ENCODE measurements at regions not wholly inside any gene's neighbourhood (a gene's known extent, or its start where the extent isn't known, plus 50 kb on each side); places are given as distances from the start of the nearest gene placed in this dataset.

GRCh38 chr6:2502096-2502997, 248.4 kb downstream of the MYLK4 start:
- Histone ChIP-seq H3K36me3 (no peaks in the 10 kb centered on the region), H3K4me3 (no peak overlapping the region), H3K27me3 (no peaks in the 10 kb centered on the region), H3K4me1 (peaks cover 0 to 3% of the 10 kb centered on the region in 2 donors), H3K9me3 (no peaks in the 10 kb centered on the region), H3K27ac (no peak overlapping the region)
- no peak for TF ChIP-seq CTCF (IDR thresholded peaks at IDR 0.05)
- DNase-seq (ENCODE audit: low spot score) = no peak

GRCh38 chr6:2497922-2498623, 252.6 kb downstream of the MYLK4 start:
- H3K9me3 ChIP-seq = no peaks in the 10 kb centered on the region
- H3K27ac ChIP-seq = no peak overlapping the region
- no peaks in the 10 kb centered on the region for H3K4me1 ChIP-seq
- H3K4me3 ChIP-seq = no peak overlapping the region
- no peaks in the 10 kb centered on the region for H3K36me3 ChIP-seq
- no peaks in the 10 kb centered on the region for H3K27me3 ChIP-seq
- no peak for TF ChIP-seq CTCF (IDR thresholded peaks at IDR 0.05)
- DNase-seq (ENCODE audit: low spot score) = no peak

- Histone ChIP-seq H3K4me3 (no peak overlapping the region), H3K9me3 (no peaks in the 10 kb centered on the region), H3K4me1 (no peaks in the 10 kb centered on the region), H3K36me3 (no peaks in the 10 kb centered on the region), H3K27me3 (no peaks in the 10 kb centered on the region), H3K27ac (no peak overlapping the region)
- TF ChIP-seq CTCF (IDR thresholded peaks at IDR 0.05) = no peak
- no peak for DNase-seq (ENCODE audit: low spot score)
Measured at GRCh38 chr6:2496291-2496690, 250.9 kb upstream of the GMDS start.

GRCh38 chr6:2492686-2493523, 247.5 kb upstream of the GMDS start:
- Histone ChIP-seq H3K4me3 (no peak overlapping the region), H3K27me3 (no peaks in the 10 kb centered on the region), H3K4me1 (no peaks in the 10 kb centered on the region), H3K9me3 (no peaks in the 10 kb centered on the region), H3K36me3 (no peaks in the 10 kb centered on the region), H3K27ac (peak overlapping the region in 1 of 2 donors; percentile 15)
- DNase-seq (ENCODE audit: low spot score) = no peak
- TF ChIP-seq CTCF (IDR thresholded peaks at IDR 0.05) = no peak

- H3K9me3 ChIP-seq = no peaks in the 10 kb centered on the region
- TF ChIP-seq CTCF (IDR thresholded peaks at IDR 0.05) = no peak
- DNase-seq (ENCODE audit: low spot score) = no peak
- peaks cover 0 to 5% of the 10 kb centered on the region in 2 donors for H3K4me1 ChIP-seq
- H3K36me3 ChIP-seq = no peaks in the 10 kb centered on the region
- H3K4me3 ChIP-seq = no peak overlapping the region
- H3K27ac ChIP-seq = no peak overlapping the region
- no peaks in the 10 kb centered on the region for H3K27me3 ChIP-seq
Measured at GRCh38 chr6:2491137-2491536, 245.7 kb upstream of the GMDS start.
